ENCODE measurements at regions not wholly inside any gene's neighbourhood (a gene's known extent, or its start where the extent isn't known, plus 50 kb on each side); places are given as distances from the start of the nearest gene placed in this dataset.

- Histone ChIP-seq H3K36me3 (ENCODE audit: control insufficient read depth, low read length) (no peaks in the 10 kb centered on the region), H3K9me3 (ENCODE audit: control insufficient read depth, insufficient read depth, low read length) (no peaks in the 10 kb centered on the region), H3K4me2 (ENCODE audit: low read length) (no peak overlapping the region), H3K9me2 (replicated peaks; ENCODE audit: control insufficient read depth, low read length) (no peaks in the 10 kb centered on the region), H3K4me1 (ENCODE audit: control insufficient read depth, low read length) (no peaks in the 10 kb centered on the region), H3K27ac (ENCODE audit: low read depth, low read length) (no peak overlapping the region), H4K20me1 (ENCODE audit: control insufficient read depth, insufficient read depth, low read depth, low read length) (no peaks in the 10 kb centered on the region), H3K27me3 (ENCODE audit: control insufficient read depth, low read length) (no peaks in the 10 kb centered on the region), H3K79me2 (ENCODE audit: control insufficient read depth, low read length) (no peaks in the 10 kb centered on the region), H3F3A (ENCODE audit: control insufficient read depth, insufficient read depth) (no peaks in the 10 kb centered on the region), H3K4me3 (ENCODE audit: low read length) (no peak overlapping the region)
- TF ChIP-seq CTCF (IDR thresholded peaks at IDR 0.05; ENCODE audit: low read depth, low read length, poor library complexity, severe bottlenecking) (no peak), EZH2phosphoT487 (IDR thresholded peaks at IDR 0.05; ENCODE audit: borderline replicate concordance, low read length) (no peak)
Observed at GRCh38 chr6:126440923-126441322, 101.0 kb downstream of the CENPW start.

- Histone ChIP-seq H3K27ac (ENCODE audit: low read depth, low read length) (no peak overlapping the region), H3K36me3 (ENCODE audit: control insufficient read depth, low read length) (no peaks in the 10 kb centered on the region), H3K4me3 (ENCODE audit: low read length) (no peak overlapping the region), H3F3A (ENCODE audit: control insufficient read depth, insufficient read depth) (no peaks in the 10 kb centered on the region), H3K4me1 (ENCODE audit: control insufficient read depth, low read length) (no peaks in the 10 kb centered on the region), H3K27me3 (ENCODE audit: control insufficient read depth, low read length) (no peaks in the 10 kb centered on the region), H3K9me2 (replicated peaks; ENCODE audit: control insufficient read depth, low read length) (no peaks in the 10 kb centered on the region), H3K79me2 (ENCODE audit: control insufficient read depth, low read length) (no peaks in the 10 kb centered on the region), H3K4me2 (ENCODE audit: low read length) (no peak overlapping the region), H4K20me1 (ENCODE audit: control insufficient read depth, insufficient read depth, low read depth, low read length) (no peaks in the 10 kb centered on the region), H3K9me3 (ENCODE audit: control insufficient read depth, insufficient read depth, low read length) (no peaks in the 10 kb centered on the region)
- TF ChIP-seq CTCF (IDR thresholded peaks at IDR 0.05; ENCODE audit: low read depth, low read length, poor library complexity, severe bottlenecking): no peak
Observed at GRCh38 chr6:126444659-126445273, 104.9 kb downstream of the CENPW start.

- H3K9me3 ChIP-seq (ENCODE audit: control insufficient read depth, insufficient read depth, low read length): no peaks in the 10 kb centered on the region
- H3K4me3 ChIP-seq (ENCODE audit: low read length): no peak overlapping the region
- no peaks in the 10 kb centered on the region for H3K36me3 ChIP-seq (ENCODE audit: control insufficient read depth, low read length)
- H3K27me3 ChIP-seq (ENCODE audit: control insufficient read depth, low read length): no peaks in the 10 kb centered on the region
- H3K79me2 ChIP-seq (ENCODE audit: control insufficient read depth, low read length): no peaks in the 10 kb centered on the region
- H3K9me2 ChIP-seq (replicated peaks; ENCODE audit: control insufficient read depth, low read length): no peaks in the 10 kb centered on the region
- no peak overlapping the region for H3K27ac ChIP-seq (ENCODE audit: low read depth, low read length)
- TF ChIP-seq CTCF (IDR thresholded peaks at IDR 0.05; ENCODE audit: low read depth, low read length, poor library complexity, severe bottlenecking) (no peak), EZH2phosphoT487 (IDR thresholded peaks at IDR 0.05; ENCODE audit: borderline replicate concordance, low read length) (no peak)
- no peak overlapping the region for H3K4me2 ChIP-seq (ENCODE audit: low read length)
- H3K4me1 ChIP-seq (ENCODE audit: control insufficient read depth, low read length): no peaks in the 10 kb centered on the region
- H4K20me1 ChIP-seq (ENCODE audit: control insufficient read depth, insufficient read depth, low read depth, low read length): no peaks in the 10 kb centered on the region
- H3F3A ChIP-seq (ENCODE audit: control insufficient read depth, insufficient read depth): no peaks in the 10 kb centered on the region
Observed at GRCh38 chr6:126446248-126446647, 106.3 kb downstream of the CENPW start.
